ENCODE measurements at regions not wholly inside any gene's neighbourhood (a gene's known extent, or its start where the extent isn't known, plus 50 kb on each side); places are given as distances from the start of the nearest gene placed in this dataset.
"Not testable (repeated sequence)": the region's sequence is repeated elsewhere in the genome, so short reads cannot be mapped to it uniquely, and the experiment has no call there.

DNA sequence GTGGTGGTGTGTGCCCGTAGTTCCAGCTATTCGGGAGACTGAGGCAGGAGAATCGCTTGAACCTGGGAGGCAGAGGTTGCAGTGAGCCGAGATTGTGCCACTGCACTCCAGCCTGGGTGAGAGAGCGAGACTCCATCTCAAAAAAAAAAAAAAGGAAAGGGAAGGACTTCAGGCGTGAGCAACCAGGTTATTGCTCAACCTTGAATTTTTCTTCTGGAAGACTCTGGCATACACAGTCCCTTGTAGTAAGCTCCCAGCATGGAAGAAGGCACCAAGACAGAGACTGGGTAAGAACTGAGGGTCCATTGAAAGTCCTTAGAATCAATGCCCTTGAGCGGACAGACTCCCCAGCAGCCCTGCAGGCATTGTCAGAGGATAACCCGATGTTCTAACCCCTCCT is 75.0 kb downstream of the C9orf50 start:
- not testable (repeated sequence) for DNase-seq (ENCODE audit: low read depth in 2 of 2)

GRCh38 chr9:129544761-129545160 is 76.1 kb downstream of the C9orf50 start:
- DNase-seq (ENCODE audit: low read depth in 2 of 2) = no peak

GRCh38 chr9:129542741-129543140 is 78.2 kb downstream of the C9orf50 start:
- DNase-seq (ENCODE audit: low read depth in 2 of 2) = no peak

GRCh38 chr9:129541270-129541669 is 79.6 kb downstream of the C9orf50 start:
- DNase-seq (ENCODE audit: low read depth in 2 of 2) = no peak

DNA sequence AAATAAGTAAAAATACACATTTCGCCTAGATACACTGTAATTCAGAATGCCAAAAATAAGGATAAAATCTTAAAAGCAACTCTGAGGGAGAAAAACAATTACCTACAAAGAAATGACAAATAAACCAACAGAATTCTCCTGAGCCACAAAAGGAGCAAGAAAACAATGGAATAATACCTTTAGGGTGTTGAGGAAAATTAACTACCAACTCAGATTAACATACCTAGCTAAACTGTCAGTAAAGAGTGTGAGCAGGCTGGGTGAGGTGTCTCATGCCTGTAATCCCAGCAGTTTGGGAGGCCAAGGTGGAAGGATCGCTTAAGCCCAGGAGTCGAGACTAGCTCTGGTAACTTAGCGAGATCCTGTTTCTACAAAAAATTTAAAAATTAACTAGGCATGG is 81.5 kb downstream of the C9orf50 start:
- no peak for DNase-seq (ENCODE audit: low read depth in 2 of 2)

- not testable (repeated sequence) for DNase-seq (ENCODE audit: low read depth in 2 of 2)
These were observed 89.0 kb downstream of the C9orf50 start for GRCh38 chr9:129531860-129532402.

DNA sequence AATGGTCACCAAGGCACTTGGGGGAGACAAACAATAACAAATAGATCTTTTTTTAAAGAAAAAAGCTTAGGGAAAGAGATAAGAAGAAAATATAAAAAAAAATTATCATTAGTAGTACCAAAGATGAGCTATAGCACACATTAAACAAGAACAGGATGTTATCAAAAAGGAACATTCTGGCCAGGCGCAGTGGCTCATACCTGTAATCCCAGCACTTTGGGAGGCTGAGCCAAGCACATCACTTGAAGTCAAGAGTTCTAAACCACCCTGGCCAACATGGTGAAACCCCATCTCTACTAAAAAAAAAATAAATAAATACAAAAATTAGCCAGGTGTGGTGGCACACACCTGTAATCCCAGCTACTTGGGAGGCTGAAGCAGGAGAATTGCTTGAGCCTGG is 92.9 kb downstream of the C9orf50 start:
- DNase-seq (ENCODE audit: low read depth in 2 of 2) = not testable (repeated sequence)

GRCh38 chr9:129525656-129526196 is 95.2 kb downstream of the C9orf50 start:
- DNase-seq (ENCODE audit: low read depth in 2 of 2) = no peak

GRCh38 chr9:129524582-129525270 is 96.2 kb downstream of the C9orf50 start:
- no peak for DNase-seq (ENCODE audit: low read depth in 2 of 2)

GRCh38 chr9:129523943-129524581 is 96.8 kb downstream of the C9orf50 start:
- no peak for DNase-seq (ENCODE audit: low read depth in 2 of 2)

DNA sequence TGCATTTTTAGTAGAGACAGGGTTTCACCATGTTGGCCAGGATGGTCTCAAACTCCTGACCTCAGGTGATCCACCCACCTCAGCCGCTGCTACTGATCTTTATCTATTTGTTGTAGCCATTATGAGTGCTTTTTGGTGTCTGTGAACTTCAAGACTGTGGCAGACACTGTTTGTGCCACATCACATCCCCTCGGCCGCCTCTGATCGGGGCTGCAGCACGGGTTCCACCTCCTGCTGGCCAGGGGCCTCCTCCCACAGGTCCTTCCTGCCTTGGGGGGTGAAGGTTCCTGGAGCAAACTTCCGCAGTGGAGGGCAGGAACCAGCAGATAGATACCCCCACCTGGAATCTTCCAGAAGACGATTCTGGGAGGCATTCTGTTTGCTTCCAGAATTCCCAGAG is 98.5 kb downstream of the C9orf50 start:
- no peak for DNase-seq (ENCODE audit: low read depth in 2 of 2)

- DNase-seq (ENCODE audit: low read depth in 2 of 2) = no peak
These were observed 100.8 kb downstream of the C9orf50 start for GRCh38 chr9:129520082-129520481.

GRCh38 chr9:129518074-129518473 is 102.8 kb downstream of the C9orf50 start:
- no peak for DNase-seq (ENCODE audit: low read depth in 2 of 2)

- no peak for DNase-seq (ENCODE audit: low read depth in 2 of 2)
These were observed 103.9 kb downstream of the C9orf50 start for GRCh38 chr9:129517006-129517405.

- no peak for DNase-seq (ENCODE audit: low read depth in 2 of 2)
These were observed 106.0 kb downstream of the C9orf50 start for GRCh38 chr9:129514891-129515290.

- DNase-seq (ENCODE audit: low read depth in 2 of 2) = no peak
These were observed 106.4 kb downstream of the C9orf50 start for GRCh38 chr9:129514497-129514867.

DNA sequence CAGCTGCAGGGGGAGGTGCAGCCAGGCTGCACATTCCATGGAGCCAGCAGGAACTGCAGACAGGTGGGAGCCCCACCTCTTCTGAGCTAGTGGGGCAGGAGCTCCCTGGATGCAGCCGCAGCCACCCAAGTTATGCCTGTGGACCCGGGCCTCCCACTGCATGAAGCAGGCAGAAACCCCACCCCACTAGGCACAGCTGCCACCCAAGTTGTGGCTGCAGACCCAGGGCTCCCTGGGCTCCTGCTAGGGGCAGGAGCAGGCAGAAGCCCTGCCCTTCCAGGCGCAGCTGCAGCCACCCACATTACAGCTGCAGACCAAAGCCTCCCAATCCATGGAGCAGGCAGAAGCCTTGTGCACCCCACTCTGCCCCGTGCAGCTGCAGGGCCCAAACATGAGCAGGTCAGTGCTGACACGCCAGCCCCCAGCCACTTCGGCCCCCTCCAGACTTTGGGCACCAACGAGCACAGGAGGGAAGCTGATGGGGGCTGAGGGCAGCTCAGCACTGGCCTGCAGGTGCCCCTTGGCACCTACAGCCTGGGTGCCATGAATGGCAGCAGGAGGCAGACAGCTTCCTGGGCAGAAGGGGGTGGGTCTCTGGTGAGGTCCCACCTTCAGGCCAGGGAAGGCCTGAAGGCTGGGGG is 106.9 kb downstream of the C9orf50 start:
- no peak for DNase-seq (ENCODE audit: low read depth in 2 of 2)

DNA sequence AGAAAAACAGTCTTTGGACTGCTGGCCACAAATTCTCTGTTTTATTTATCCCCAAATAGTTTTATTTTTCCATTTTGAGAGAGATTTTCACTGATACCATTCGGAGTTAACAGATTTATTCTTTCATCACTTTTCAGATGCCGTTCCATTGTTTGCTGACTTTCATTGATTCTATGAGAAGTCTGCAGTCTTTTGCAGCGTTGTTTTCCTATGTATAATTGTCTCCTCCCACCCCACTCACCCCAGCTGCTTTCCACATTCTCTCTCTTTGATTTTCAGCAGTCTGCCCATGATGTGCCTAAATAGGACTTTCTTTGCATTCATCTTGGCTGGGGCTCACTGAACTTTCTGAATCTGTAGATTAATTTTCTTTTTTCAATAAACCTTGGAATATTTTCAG is 107.6 kb downstream of the C9orf50 start:
- DNase-seq (ENCODE audit: low read depth in 2 of 2) = no peak

GRCh38 chr9:129511285-129511900 is 109.5 kb downstream of the C9orf50 start:
- DNase-seq (ENCODE audit: low read depth in 2 of 2) = no peak

GRCh38 chr9:129509533-129509928 is 111.4 kb downstream of the C9orf50 start:
- peak in 1 of 2 experiments; percentile 62 for DNase-seq (ENCODE audit: low read depth in 2 of 2)

GRCh38 chr9:129507805-129508204 is 113.1 kb downstream of the C9orf50 start:
- no peak for DNase-seq (ENCODE audit: low read depth in 2 of 2)

GRCh38 chr9:129506892-129507291 is 114.0 kb downstream of the C9orf50 start:
- no peak for DNase-seq (ENCODE audit: low read depth in 2 of 2)

All from fibroblast of skin of left quadriceps (primary cell).